Activated CD8-positive, alpha-beta T cell treated with anti-CD3 and anti-CD28 coated beads for 36 hours (primary cell): ENCODE measurements at regions not wholly inside any gene's neighbourhood (a gene's known extent, or its start where the extent isn't known, plus 50 kb on each side); places are given as distances from the start of the nearest gene placed in this dataset.
"Not testable (repeated sequence)": the region's sequence is repeated elsewhere in the genome, so short reads cannot be mapped to it uniquely, and the experiment has no call there.

Source experiments
- ATAC-seq: fragments of 200-7000 bp; cut with Tn5 transposase; one replicate; pipeline ENCODE4 v1.10.0; 2021; ENCODE audit warnings: mild to moderate bottlenecking, moderate library complexity
- CTCF ChIA-PET: fragments of 350-600 bp; sonication (Branson Sonifier 250); formaldehyde crosslinking; loops from one replicate; lab custom pipeline; 2021; ENCODE audit warnings: antibody characterized with exemption; lab: Charles Lee
- POLR2A ChIA-PET: fragments of 350-600 bp; sonication (Branson Sonifier 250); formaldehyde crosslinking; loops from one replicate; lab custom pipeline; 2021; ENCODE audit warnings: antibody characterized with exemption; lab: Charles Lee
- DNase-seq: peaks from one replicate; pipeline ENCODE4 v3.0.0-alpha.2; 2020
- H3K27ac Mint-ChIP-seq: one replicate; pipeline ENCODE4 v1.8.0; 2021; ENCODE audit warnings: mild to moderate bottlenecking, mixed read lengths
- H3K27me3 Mint-ChIP-seq: one replicate; pipeline ENCODE4 v1.8.0; 2021; ENCODE audit warnings: mixed read lengths
- H3K36me3 Mint-ChIP-seq: one replicate; pipeline ENCODE4 v1.8.0; 2021; ENCODE audit warnings: low read depth, mixed read lengths
- H3K4me1 Mint-ChIP-seq: one replicate; pipeline ENCODE4 v1.8.0; 2021; ENCODE audit warnings: low read depth, mixed read lengths
- H3K4me3 Mint-ChIP-seq: one replicate; pipeline ENCODE4 v1.8.0; 2021; ENCODE audit warnings: mild to moderate bottlenecking, moderate library complexity, mixed read lengths
- H3K9me3 Mint-ChIP-seq: one replicate; pipeline ENCODE4 v1.8.0; 2021; ENCODE audit warnings: mixed read lengths
- intact Hi-C: fragments of 100-400 bp; cut with micrococcal nuclease; formaldehyde crosslinking; loops from one replicate; pipeline ENCODE4 v1.10.0; 2022
- TF ChIP-seq, protein P1 (sequence below): fragments of 200-600 bp; IDR thresholded peaks from one replicate; pipeline ENCODE4 v1.8.0; 2022; ENCODE audit warnings: antibody characterized with exemption, mild to moderate bottlenecking

DNA sequence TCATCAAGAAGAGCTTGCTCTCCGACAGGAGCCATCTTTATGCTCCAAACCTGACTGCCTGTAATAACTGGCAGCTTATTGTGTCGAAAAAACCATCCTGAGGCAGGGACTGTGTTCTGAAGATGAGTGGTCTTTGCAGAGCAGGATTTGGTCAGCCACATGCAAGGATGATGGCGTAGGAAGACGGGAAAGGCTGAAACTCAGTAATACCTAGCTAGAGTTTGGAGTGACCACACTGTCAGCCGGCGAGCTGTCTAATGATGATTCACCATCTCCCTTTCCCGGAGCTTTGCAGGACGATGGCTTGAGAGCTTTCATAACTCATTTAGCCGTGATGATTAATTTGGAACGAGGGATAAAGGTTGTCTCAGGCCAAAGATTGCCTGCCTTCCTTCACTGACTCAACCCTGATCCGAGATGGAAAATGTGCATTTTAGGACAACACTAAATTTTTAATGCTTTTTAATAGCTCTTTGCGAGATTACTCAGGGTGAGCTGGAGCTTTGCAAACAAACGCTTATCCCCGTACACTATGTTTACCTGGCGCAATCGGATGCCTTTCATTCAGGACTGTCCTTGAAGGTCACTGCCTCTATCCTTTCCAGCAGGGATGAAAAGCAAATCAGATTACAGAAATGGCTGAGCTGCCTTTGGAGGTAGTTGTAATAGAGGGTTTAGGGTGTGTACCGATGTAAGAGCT lies 288.5 kb downstream of the ASMT start:
- intact Hi-C loops: no loop called here
- H3K27ac Mint-ChIP-seq: no peak overlapping the region
- H3K27me3 Mint-ChIP-seq: peaks cover 2% of the 10 kb centered on the region
- H3K4me3 Mint-ChIP-seq: no peak overlapping the region
- no peaks in the 10 kb centered on the region for H3K4me1 Mint-ChIP-seq
- TF ChIP-seq, protein P1, sequence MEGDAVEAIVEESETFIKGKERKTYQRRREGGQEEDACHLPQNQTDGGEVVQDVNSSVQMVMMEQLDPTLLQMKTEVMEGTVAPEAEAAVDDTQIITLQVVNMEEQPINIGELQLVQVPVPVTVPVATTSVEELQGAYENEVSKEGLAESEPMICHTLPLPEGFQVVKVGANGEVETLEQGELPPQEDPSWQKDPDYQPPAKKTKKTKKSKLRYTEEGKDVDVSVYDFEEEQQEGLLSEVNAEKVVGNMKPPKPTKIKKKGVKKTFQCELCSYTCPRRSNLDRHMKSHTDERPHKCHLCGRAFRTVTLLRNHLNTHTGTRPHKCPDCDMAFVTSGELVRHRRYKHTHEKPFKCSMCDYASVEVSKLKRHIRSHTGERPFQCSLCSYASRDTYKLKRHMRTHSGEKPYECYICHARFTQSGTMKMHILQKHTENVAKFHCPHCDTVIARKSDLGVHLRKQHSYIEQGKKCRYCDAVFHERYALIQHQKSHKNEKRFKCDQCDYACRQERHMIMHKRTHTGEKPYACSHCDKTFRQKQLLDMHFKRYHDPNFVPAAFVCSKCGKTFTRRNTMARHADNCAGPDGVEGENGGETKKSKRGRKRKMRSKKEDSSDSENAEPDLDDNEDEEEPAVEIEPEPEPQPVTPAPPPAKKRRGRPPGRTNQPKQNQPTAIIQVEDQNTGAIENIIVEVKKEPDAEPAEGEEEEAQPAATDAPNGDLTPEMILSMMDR: no peak
- CTCF ChIA-PET: no interaction called here
- ATAC-seq (no peak), DNase-seq (no peak)
- H3K36me3 Mint-ChIP-seq: no peaks in the 10 kb centered on the region
- H3K9me3 Mint-ChIP-seq: peaks cover 3% of the 10 kb centered on the region
- POLR2A ChIA-PET: no interaction called here

DNA sequence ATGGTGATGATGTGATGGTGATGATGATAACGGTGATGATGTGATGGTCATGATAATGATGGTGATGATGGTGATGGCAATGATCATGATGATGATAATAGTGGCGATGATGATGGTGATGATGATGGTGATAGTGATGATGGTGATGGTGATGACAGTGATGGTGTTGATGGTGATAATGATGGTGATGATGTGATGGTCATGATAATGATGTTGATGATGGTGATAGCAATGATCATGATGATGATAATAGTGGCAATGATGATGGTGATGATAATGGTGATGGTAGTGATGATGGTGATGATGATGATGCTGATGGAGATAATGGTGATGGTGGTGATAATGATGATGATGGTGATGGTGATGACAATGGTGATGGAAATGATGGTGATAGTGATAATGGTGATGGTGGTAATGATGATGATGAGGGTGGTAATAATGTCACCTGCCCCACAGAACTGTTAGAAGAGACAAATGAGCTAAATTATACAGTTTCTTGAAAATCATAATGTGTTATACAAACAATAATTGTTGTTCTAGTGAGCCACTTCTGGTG lies 289.9 kb downstream of the ASMT start:
- CTCF ChIA-PET: no interaction called here
- Mint-ChIP-seq H3K36me3 (no peaks in the 10 kb centered on the region), H3K9me3 (peaks cover 3% of the 10 kb centered on the region), H3K27me3 (peaks cover 2% of the 10 kb centered on the region), H3K4me1 (no peaks in the 10 kb centered on the region), H3K27ac (no peak overlapping the region), H3K4me3 (no peak overlapping the region)
- POLR2A ChIA-PET: no interaction called here
- no peak for DNase-seq
- TF ChIP-seq, protein P1: no peak
- ATAC-seq: no peak
- intact Hi-C loops: no loop called here

DNA sequence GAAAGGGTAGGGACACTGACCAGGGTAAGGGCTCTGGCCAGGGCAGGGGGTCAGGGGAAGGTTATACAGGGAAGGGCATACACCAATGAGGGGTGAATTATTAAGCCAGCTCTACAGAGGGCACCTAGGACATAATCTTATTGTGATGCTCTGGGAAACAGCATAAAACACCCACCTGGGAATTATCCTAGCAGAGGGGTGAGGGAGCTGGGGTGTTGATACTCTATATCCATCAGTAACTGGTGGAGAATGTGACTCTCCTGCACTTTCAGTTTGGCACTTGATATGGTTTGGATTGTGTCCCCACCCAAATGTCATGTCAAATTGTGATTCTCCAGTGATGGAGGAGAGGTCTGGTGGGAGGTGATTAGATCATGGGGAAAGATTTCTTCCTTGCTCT lies 291.2 kb downstream of the ASMT start:
- H3K27me3 Mint-ChIP-seq: peaks cover 2% of the 10 kb centered on the region
- DNase-seq (no peak), ATAC-seq (no peak)
- ChIA-PET POLR2A (no interaction called here), CTCF (no interaction called here)
- no peaks in the 10 kb centered on the region for H3K36me3 Mint-ChIP-seq
- H3K4me1 Mint-ChIP-seq: no peaks in the 10 kb centered on the region
- H3K4me3 Mint-ChIP-seq: no peak overlapping the region
- intact Hi-C loops: no loop called here
- peaks cover 3% of the 10 kb centered on the region for H3K9me3 Mint-ChIP-seq
- TF ChIP-seq, protein P1: no peak
- H3K27ac Mint-ChIP-seq: no peak overlapping the region

DNA sequence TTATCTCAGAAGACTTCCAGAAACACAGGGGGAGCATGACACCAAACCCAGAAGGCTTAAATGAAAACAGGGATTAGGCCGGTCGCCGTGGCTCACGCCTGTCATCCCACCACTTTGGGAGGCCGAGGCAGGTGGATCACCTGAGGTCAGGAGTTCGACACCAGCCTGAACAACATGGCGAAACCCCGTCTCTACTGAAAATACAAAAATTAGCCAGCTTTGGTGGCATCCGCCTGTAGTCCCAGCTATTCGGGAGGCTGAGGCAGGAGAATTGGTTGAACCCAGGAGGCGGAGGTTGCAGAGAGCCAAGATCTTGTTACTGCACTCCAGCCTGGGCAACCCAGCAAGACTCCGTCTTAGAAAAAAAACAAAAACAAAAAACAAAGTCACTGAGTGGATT lies 294.1 kb downstream of the ASMT start:
- DNase-seq, H3K4me3 Mint-ChIP-seq, ATAC-seq, intact Hi-C loops, H3K9me3 Mint-ChIP-seq, H3K36me3 Mint-ChIP-seq, CTCF ChIA-PET, POLR2A ChIA-PET, H3K27me3 Mint-ChIP-seq, H3K27ac Mint-ChIP-seq, H3K4me1 Mint-ChIP-seq: not testable (repeated sequence)

DNA sequence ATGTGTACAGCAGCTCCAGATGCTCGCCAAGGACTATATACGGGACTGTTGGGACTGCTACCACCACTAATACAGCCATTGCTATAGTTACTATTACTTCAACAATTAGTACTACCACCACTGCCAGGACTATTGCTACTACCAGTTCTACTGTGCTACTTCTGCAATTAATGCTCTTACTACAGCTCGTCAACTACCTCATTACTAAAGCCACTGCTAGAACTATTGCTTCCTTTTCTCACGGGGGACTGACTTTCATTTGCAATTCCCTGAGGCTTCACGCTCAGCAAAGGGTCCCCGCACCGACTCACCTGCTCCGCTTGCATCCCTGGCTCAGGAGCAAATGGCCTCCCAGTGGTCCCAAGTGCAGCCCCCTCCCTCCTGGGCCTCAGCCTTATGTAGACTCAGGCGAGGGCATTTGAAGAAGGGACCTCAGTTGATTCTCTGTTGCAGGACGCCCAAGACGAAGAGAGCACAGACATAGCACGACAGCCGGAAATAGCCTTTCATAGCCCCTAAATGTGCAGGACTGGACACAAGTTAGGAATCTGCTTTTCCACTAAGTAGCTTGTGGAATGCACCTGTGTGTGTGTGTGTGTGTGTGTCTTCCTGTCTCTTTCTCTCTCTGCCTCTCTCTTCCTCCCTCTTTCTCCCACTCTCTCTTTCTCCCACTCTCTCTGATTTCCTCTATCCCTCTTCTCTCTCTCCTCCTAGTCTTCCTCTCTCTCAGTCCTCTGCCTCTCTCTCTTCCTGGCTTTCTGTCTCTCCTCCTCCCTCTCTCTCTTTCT lies 294.8 kb downstream of the ASMT start:
- DNase-seq (no peak), ATAC-seq (no peak)
- no peaks in the 10 kb centered on the region for H3K36me3 Mint-ChIP-seq
- intact Hi-C loops: no loop called here
- ChIA-PET CTCF (no interaction called here), POLR2A (no interaction called here)
- TF ChIP-seq, protein P1: no peak
- no peak overlapping the region for H3K4me3 Mint-ChIP-seq
- H3K27ac Mint-ChIP-seq: no peak overlapping the region
- peaks cover 3% of the 10 kb centered on the region for H3K9me3 Mint-ChIP-seq
- peaks cover 6% of the 10 kb centered on the region for H3K27me3 Mint-ChIP-seq
- no peaks in the 10 kb centered on the region for H3K4me1 Mint-ChIP-seq
